GM18519 (cell line): ENCODE measurements at regions not wholly inside any gene's neighbourhood (a gene's known extent, or its start where the extent isn't known, plus 50 kb on each side); places are given as distances from the start of the nearest gene placed in this dataset.
"Not testable (repeated sequence)": the region's sequence is repeated elsewhere in the genome, so short reads cannot be mapped to it uniquely, and the experiment has no call there.

Source experiments
- ATAC-seq: cut with Tn5 transposase; IDR thresholded peaks from one replicate; pipeline ENCODE4 v1.9.1; 2021; ENCODE audit warnings: mild to moderate bottlenecking, moderate library complexity; ENCODE audit not compliant: unreplicated experiment, low FRiP score

DNA sequence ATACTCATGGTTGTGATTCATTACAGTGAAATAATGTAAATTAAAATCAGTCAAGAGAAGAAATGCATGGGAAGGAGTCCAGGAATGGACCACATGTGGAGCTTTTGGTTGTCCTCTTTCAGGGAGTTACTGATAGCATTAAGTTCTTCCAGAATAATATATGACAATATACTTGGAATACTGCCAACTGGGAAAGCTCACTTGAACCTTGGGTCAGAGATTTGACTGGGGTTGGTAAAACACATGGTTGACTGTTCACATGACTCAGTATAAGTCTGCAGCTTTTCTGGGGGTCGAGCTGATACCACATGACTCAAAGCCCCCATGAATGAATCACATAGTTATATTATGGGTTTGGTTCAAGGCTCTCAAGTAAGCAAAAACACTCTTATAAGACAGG lies 1109.0 kb upstream of the CHAC2 start:
- no peak for ATAC-seq

DNA sequence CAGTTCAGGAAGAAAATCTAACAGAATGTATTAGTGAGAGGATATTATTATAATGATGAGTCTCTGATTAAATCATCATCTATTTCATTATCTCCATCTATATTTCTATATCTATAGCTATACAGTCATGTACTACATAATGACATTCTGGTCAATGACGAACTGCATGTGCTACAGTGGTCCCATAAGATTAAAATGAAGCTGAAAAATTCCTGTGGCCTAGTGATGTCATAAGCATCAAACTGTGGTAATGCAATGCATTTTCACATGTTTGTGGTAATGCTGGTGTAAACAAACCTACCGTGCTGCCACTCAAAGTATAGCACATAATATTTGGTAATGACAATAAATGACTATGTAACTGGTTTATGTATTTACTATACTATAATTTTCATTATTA lies 1127.9 kb upstream of the CHAC2 start:
- ATAC-seq, result no peak

DNA sequence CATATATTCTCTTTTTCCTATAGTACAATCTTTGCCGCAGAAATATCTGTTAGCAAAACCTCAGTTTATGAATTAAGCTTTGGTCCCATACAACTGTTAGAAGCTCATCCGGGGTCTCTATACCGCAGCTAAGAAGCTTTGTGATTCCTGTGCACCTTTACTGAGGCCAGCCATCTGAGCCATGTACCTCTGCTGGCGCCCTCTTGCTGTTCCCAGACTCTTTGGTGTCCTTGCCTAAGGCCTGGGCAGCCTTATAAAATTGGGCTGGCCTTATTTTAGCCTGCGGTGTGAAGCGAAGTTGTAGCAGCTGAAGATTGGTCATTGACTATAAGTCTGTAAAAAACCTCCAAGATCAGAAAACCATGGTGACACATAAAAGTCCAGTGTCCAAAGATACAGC lies 1135.1 kb upstream of the CHAC2 start:
- no peak for ATAC-seq

DNA sequence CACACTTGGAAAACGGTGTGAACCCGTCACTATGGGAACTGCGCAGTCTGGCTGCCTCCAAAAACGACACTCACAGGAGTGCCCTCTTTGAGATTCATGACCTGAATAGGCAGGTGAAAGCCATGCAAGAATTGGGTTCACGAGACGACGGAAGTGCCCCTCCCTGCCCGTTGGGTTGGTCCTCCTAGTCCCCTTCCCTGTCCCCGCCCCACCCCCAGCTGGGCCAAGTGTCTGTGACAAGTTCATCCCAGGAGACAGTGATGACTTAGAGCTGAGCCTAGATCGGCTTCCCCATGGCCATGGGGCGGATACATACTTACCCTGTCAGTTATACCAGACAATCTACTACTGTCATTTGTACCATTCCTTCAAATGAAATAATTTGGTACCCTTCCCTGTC lies 1137.7 kb upstream of the CHAC2 start:
- no peak for ATAC-seq

DNA sequence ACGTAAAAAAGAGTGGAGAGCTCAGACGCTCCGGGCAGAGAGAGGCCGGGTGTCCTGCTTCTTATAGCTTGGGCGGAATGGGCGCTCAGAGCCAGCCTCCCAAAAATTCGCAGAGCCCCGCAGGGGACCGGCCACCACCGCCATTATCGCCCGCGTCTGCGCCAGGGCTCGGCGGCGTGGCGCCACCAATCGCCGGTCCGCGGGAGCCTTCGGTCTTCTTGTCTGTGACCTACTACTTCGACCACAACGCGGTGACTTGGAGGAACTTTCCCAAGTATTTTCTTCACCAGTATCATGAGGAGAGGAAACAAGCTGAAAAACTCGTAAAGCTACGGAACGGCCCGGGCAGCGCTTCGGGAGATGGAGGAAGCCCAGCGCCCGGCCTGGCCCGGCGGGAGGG lies 1138.1 kb upstream of the CHAC2 start:
- no peak for ATAC-seq

DNA sequence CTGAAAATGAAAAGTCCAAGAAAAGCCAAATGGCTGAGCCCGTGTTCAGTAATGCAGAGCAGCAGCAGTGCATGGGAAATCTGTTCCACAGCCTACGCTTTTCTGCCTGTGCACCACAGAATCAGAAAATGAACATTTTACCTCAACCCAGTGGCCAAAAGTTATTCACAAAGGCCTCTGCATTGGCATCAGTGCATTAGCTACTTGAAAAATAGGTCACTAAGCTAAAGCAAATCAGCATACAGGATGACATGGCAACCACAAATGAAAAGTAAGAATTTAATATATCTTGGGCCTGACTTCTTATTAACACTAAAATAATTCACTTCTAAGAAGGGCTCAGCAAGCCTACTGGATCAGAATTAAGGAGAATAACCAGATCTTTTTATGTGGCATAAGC lies 1145.3 kb upstream of the CHAC2 start:
- ATAC-seq, result no peak

DNA sequence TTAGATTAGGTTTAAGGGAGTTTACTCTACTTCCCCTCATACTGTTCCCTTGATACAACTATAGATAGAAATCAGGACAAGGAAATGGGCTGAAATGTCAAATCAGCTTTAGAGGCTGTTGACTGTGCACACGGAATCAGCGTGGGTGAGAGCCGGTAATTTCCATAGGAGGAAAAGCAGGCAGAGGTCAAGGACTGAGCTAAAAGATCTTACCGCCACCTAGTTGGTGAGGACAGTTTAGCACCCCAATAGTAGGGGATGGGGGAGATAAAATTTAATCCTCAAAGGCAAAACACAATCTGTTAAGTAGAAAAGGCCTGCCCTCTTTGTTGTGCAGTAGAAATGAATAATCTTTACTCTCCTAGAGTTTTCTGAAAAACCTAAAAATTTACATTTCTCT lies 1154.5 kb upstream of the CHAC2 start:
- no peak for ATAC-seq

DNA sequence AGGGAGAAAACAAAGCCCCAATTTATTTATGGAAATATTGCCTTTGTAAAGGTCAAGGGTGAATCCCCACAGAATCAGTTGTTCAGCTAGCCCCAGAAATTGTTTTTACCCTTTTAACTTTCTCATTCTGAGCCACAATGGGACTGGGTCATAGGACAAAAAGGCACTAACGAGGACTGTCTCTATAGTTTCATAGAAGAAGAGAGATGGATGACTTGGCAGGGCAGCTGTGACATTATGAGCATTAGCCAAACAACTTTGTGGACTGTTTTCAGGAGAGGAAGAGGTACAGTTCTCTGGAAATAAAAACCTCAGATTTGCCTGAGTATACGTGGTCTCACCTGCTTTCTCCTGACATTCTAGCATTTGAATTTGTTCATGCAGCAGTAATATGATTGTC lies 1155.8 kb upstream of the CHAC2 start:
- ATAC-seq, result no peak

DNA sequence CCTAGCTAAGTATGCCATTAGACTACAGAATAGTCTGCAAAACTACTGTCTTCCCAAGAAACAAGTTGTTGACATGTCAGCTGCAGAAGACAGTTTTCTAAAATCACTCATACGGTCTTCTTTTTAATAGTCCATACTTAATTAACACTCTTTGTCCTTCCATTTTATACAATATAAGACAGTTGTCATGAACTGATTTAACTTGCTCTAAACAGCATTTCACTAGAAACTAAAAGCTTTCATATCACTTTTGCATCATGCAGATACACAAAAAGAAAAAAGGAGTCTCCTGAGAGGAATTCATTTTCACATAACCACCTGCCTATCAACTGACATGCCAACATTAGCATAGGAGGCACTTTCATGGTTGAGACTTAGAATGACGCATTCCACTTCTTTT lies 1159.6 kb upstream of the CHAC2 start:
- no peak for ATAC-seq

DNA sequence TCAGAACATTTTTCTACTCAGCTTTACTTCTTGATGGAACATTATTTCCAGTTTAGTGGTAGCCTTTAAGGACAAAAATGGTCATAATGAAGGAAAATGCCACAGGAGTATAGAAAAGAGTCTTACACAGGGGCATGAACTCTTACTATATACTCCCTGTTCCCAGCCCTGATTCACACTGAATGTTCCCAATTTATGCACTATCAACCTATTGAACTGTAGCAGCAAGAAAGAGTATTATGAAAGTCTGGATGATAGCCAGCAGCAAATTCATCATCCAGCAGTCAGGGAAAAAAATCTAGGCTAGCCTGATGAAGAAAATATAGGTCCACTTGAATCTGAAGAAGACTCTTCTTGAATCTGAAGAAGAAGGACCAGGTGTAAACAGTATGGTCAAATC lies 1170.3 kb upstream of the CHAC2 start:
- no peak for ATAC-seq

DNA sequence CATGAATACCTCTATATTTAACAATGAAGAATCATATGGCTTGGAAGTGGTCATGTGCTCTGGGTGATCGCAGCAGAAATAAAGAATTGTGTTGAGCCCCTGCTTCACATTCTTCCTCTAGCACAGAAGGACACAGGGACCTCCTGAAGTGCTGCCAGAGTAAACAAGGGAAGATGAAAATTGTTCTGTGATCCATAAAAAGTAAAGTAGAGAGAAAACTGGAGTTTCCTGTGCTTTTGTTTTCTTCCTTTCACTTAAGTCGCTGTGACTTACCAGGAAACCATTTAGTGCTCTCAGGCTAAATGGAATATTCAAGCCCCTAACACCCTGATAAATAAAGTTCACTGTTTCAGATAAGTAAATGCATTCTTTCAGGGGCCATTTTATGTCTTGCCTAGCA lies 1173.6 kb upstream of the CHAC2 start:
- ATAC-seq, result no peak

DNA sequence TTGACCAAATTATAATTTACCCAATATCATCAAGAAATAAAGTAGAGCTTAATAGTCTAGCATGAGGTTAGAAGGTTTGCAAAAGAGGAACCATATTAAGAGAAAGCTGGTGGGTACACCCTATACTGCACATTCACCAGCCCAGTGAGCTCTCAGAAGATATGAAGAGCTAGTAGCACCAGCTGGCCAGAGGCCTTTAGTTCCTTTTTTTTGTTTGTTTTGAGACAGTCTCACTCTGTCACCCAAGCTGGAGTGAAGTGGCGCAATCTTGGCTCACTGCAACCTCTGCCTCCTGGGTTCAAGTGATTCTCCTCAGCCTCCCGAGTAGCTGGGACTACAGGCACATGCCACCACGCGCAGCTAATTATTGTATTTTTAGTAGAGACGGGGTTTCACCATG lies 1183.5 kb upstream of the CHAC2 start:
- not testable (repeated sequence) for ATAC-seq

DNA sequence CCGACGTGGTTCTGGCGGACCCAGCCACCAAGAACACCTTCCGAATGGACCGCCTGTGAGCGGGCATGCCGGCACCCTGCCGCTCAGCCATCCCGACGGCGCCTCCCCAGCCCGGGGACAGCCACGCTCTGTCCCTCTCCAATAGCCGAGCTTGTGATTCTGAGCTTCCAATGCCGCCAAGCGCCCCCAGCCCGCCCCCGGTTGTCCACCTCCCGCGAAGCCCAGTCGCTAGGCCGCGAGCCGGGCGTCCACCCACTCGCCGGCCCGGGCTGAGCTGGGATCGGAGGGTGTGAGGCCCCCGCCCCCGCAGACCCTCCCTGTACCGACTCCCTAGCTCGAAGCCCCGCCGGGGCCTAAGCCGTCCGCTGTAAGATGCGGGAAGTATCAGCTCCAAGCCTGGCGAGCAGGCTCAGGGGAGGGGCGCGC lies 1195.1 kb upstream of the CHAC2 start:
- ATAC-seq, result no peak

DNA sequence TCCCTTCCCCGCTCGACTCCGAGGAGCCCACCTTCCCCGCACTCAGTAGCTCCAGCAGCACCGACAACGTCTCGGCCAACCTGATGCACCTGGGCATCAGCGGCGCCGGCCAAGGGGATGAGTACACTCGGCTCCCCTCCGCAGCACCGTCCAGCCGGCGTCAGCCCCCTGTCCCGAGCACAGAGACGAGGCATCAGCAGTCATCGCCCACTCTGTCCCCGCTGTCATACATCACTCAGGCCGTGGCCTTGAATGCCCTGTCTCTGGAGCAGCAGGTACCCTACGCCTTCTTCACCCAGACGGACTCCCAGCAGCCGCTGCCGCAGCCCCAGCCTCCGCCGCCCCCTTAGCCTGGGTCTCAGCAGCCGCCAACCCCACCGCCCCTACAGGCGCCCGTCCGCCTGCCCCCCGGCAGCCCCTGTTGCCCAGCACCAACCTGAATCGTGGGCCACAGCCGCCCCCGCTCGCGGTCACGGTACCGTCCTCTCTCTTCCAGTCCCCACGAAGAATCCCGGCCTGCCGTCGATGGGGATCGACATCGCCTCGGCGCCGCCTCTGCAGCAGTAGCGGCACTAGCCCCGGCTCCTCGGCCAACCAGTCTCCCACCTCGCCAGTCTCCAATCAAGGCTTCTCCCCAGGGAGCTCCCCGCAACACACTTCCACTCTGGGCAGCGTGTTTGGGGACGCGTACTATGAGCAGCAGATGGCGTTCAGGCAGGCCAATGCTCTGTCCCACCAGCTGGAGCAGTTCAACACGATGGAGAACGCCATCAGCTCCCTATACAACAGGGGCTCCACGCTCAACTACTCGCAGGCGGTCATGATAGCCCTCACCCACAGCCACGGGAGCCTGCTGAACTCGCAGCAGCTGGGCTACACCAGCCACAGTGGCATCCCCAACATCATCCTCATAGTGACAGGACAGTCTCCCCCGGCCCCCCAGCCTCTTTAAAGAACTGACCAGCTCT lies 1195.9 kb upstream of the CHAC2 start:
- no peak for ATAC-seq

DNA sequence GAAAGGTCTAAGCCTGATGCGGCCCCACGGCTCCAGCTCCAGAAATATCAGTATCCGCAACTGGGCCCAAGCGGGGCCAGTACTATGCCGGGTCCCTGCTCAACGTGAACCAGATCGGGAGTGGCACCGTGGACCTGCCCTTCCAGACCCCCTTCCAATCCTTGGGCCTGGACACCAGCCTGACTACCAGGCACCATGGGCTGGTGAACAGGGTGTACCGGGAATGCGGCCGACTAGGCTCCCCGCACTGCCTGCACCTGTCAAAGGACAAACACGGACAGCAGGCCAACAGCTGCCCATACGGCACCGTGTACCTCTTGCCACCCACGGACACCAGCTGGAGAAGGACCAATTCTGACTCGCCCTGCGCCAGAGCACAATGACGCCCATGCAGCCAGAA lies 1196.9 kb upstream of the CHAC2 start:
- ATAC-seq, result no peak

DNA sequence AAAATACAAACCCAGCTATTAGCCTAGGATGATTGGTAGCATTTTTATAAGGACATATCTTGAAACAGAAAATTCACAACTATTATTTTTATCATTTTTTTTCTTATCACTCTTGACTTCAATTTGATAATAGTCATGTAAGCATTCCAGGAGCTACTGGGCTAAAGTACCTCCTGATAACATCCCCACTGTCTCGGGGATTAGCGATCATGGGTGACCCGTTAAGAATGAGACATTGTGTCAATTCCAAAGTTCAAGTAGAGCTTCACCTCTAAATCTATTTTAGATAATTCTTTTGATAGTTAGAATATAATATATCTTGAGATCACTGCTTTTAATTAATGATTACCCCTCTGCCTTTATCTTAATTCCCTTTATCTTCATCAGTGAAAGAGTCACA lies 1204.5 kb upstream of the CHAC2 start:
- no peak for ATAC-seq

DNA sequence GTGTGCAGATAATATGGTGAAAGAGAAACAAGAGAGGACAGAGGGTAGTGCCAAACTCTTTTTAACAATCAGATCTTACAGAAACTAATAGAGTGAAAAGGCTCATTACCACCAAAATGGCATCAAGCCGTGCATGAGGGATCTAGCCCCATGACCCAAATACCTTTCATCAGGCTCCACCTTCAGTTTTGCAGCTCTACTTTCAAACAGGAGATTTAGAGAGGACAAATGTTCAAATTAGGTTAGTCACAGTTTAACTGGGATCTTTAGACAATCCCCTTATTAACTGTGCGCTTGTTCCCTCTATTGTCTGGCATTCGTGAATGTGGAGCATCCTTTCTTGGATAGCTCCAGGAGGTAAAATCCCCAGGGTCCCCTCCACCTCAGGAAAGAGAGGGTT lies 1209.3 kb upstream of the CHAC2 start:
- ATAC-seq, result no peak

DNA sequence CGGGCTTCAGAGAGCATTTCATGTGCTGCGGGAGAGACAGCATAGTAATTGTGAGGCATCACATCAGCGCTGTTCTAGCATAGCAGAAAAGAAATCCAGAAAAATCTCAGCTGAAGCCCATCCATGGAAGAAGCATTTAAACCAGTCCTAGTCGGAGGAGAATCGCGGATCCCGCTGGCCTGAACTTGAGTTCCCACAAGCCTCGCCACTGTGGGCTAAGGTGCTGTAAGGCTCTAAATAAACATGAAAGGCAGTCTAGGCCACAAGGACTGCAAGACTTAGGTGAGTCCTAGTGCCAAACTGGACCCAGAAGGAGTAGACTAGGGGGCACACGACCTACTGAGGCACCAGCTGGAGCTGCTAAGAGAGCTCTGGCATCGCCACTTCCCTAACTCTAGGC lies 1225.3 kb upstream of the CHAC2 start:
- no peak for ATAC-seq

DNA sequence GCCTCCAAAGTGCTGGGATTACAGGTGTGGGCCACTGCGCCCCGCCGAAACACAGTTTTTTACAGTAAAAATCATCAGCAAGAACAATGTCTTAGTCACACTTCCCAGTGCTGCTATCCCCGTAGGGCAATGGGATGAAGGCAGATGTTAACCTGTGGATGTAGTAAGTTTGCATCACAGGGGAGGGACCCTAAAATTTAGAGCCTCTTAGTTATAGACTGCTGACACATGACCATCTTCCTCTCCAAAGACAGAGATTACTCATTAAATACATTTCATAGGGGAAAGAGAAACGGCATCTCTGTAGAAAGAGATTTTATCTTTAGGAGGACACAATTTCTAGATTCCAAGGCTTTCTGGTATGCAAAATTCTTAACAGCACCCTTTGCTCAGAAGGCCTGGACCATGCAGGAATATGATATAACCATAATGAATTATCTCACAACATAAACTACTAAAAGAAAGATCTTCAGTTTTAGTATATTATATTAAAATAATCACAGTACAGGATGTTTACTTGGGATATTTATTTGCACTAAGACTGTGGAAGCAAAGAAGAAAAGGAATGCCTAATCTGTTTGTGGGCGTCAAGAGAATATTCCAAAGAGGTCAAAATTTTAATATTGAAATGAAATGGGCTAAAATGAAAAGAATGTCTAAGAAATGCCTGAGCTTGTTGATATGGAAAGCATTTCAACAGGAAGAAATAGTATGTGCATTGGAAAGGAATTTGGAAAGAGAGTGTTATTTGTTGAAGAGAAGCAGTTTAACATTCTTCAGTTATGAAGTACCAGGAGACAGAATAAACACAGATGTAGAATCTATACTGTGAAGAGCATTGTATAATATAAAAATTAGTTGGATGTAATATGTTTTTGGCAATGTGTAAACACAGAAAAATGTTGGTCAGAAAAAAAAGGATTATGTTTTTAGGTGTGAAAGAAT lies 1228.3 kb upstream of the CHAC2 start:
- ATAC-seq, result no peak

DNA sequence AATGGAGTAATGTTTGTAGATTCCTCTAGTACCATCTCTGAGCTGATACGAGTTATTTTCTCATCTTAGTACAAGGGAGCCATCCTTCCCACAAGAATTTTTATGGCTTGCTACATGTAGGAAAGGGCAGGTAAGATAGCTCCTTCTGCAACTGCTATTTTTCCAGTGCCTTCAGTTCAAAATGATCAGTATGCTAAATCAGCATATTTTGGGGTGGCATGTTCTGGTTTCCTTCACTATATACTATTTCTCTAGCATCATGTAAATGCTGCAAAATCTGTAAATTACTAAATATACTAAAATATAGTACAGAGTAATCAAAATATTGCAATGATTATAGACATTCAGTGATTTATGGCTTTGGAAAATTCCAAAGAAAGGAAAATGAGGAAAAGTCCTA lies 1230.0 kb upstream of the CHAC2 start:
- ATAC-seq, result no peak

DNA sequence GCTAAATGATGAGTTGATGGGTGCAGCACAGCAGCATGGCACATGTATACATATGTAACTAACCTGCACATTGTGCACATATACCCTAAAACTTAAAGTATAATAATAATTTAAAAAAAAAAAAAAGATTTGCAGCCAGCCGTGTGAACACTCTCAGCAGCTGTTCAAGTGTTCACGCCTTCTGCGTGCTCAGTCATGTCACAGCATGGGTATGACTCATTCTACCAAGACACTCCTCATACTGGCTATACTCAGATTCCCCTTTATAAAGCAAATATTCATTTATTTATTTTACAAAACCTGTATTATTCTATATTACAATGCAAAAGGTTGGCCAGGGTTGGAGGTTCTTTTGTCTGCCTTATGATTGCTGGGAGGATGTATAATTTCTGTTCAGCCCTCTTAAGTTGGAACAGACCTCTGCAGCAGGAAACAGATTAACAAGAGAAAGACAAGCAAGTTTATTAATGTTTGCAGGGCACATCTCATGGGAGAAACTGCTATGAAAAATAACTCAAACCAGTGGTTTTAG lies 1230.6 kb upstream of the CHAC2 start:
- no peak for ATAC-seq
